Vagina (tissue), 2 donors: ENCODE measurements at regions not wholly inside any gene's neighbourhood (a gene's known extent, or its start where the extent isn't known, plus 50 kb on each side); places are given as distances from the start of the nearest gene placed in this dataset.

Source experiments
- CTCF ChIP-seq, 3 experiments: fragments of 450-650 bp in 2 of 3; fragments of 200-600 bp in 1 of 3; sonication (generic) in 1 of 3; IDR thresholded peaks; one replicate each; pipeline ENCODE4 v1.5.1; 2017 to 2019; ENCODE audit warnings: antibody characterized with exemption in 3 of 3, mild to moderate bottlenecking in 2 of 3, moderate library complexity in 2 of 3
- POLR2A ChIP-seq, 2 donors: fragments of 450-650 bp; IDR thresholded peaks; one replicate each; pipeline ENCODE4 v1.6.1; 2017; ENCODE audit warnings: antibody characterized with exemption in 2 of 2, mild to moderate bottlenecking in 2 of 2, moderate library complexity in 2 of 2

GRCh38 chr6:40674170-40674569 is 87.0 kb upstream of the LRFN2 start:
- TF ChIP-seq CTCF (IDR thresholded peaks at IDR 0.05) (no peak), POLR2A (IDR thresholded peaks at IDR 0.05) (no peak)
